H9 (cell line): ENCODE measurements at regions not wholly inside any gene's neighbourhood (a gene's known extent, or its start where the extent isn't known, plus 50 kb on each side); places are given as distances from the start of the nearest gene placed in this dataset.

Source experiments
- DNase-seq: peaks from one replicate; pipeline ENCODE4 v3.0.0-alpha.2; 2017
- H2AFZ ChIP-seq: one replicate; pipeline ENCODE4 v1.6.1; 2013; ENCODE audit warnings: mild to moderate bottlenecking, low read length, control low read depth, moderate library complexity
- H2AK5ac ChIP-seq: 2 replicates; pipeline ENCODE4 v1.6.1; 2013; ENCODE audit warnings: low read length, control low read depth, mixed read lengths; ENCODE audit not compliant: insufficient read length
- H2BK120ac ChIP-seq: one replicate; pipeline ENCODE4 v1.6.1; 2013; ENCODE audit warnings: low read depth, mild to moderate bottlenecking, low read length, control low read depth, inconsistent platforms; ENCODE audit not compliant: poor library complexity, severe bottlenecking
- H2BK12ac ChIP-seq: 2 replicates; pipeline ENCODE4 v1.6.1; 2013; ENCODE audit warnings: low read length, control low read depth, mixed read lengths, low read depth; ENCODE audit not compliant: insufficient read length
- H2BK15ac ChIP-seq: 2 replicates; pipeline ENCODE4 v1.6.1; 2013; ENCODE audit warnings: low read depth, low read length, control low read depth
- H2BK20ac ChIP-seq: one replicate; pipeline ENCODE4 v1.6.1; 2013; ENCODE audit warnings: low read depth, mild to moderate bottlenecking, low read length, control low read depth, inconsistent platforms; ENCODE audit not compliant: poor library complexity, severe bottlenecking
- H2BK5ac ChIP-seq: 2 replicates; pipeline ENCODE4 v1.6.1; 2013; ENCODE audit warnings: low read length, control low read depth, mixed read lengths; ENCODE audit not compliant: insufficient read length
- H3K14ac ChIP-seq: 2 replicates; pipeline ENCODE4 v1.6.1; 2013; ENCODE audit warnings: low read length, control low read depth; ENCODE audit not compliant: insufficient read depth
- H3K18ac ChIP-seq: 2 replicates; pipeline ENCODE4 v1.6.1; 2013; ENCODE audit warnings: low read depth, mild to moderate bottlenecking, mixed read lengths, low read length, control low read depth; ENCODE audit not compliant: insufficient read length
- H3K23ac ChIP-seq: 2 replicates; pipeline ENCODE4 v1.6.1; 2013; ENCODE audit warnings: low read length, control low read depth, mixed read lengths, low read depth; ENCODE audit not compliant: insufficient read length
- H3K23me2 ChIP-seq: 2 replicates; pipeline ENCODE4 v1.6.1; 2013; ENCODE audit warnings: low read depth, mild to moderate bottlenecking, mixed read lengths, low read length, control low read depth; ENCODE audit not compliant: insufficient read length, poor library complexity, severe bottlenecking
- H3K27ac ChIP-seq: 2 replicates; pipeline ENCODE4 v1.5.1; 2013; ENCODE audit warnings: low read length, control low read depth, mixed read lengths, low read depth; ENCODE audit not compliant: insufficient read length
- H3K27me3 ChIP-seq: 2 replicates; pipeline ENCODE4 v1.6.1; 2013; ENCODE audit warnings: low read length, control low read depth, inconsistent platforms; ENCODE audit not compliant: insufficient read depth
- H3K4ac ChIP-seq: 2 replicates; pipeline ENCODE4 v1.6.1; 2013; ENCODE audit warnings: low read depth, mild to moderate bottlenecking, control low read depth, inconsistent platforms, low read length, moderate library complexity
- H3K4me1 ChIP-seq: 2 replicates; pipeline ENCODE4 v1.6.1; 2013; ENCODE audit warnings: low read length, control low read depth, inconsistent platforms; ENCODE audit not compliant: insufficient read depth
- H3K4me2 ChIP-seq: 2 replicates; pipeline ENCODE4 v1.6.1; 2013; ENCODE audit warnings: low read length, control low read depth, mixed read lengths; ENCODE audit not compliant: insufficient read length, insufficient read depth
- H3K56ac ChIP-seq: 2 replicates; pipeline ENCODE4 v1.6.1; 2013; ENCODE audit warnings: low read depth, mild to moderate bottlenecking, mixed read lengths, low read length, control low read depth; ENCODE audit not compliant: insufficient read length
- H3K79me1 ChIP-seq: 2 replicates; pipeline ENCODE4 v1.6.1; 2013; ENCODE audit warnings: low read depth, mild to moderate bottlenecking, moderate library complexity, low read length, control low read depth, inconsistent platforms; ENCODE audit not compliant: insufficient read depth, poor library complexity, severe bottlenecking
- H3K79me2 ChIP-seq: 2 replicates; pipeline ENCODE4 v1.6.1; 2013; ENCODE audit warnings: low read length, control low read depth, inconsistent platforms; ENCODE audit not compliant: insufficient read depth
- H3K9ac ChIP-seq: 2 replicates; pipeline ENCODE4 v1.6.1; 2013; ENCODE audit warnings: low read length, control low read depth, mixed read lengths; ENCODE audit not compliant: insufficient read length; ENCODE audit errors: extremely low read depth
- H3K9me3 ChIP-seq: one replicate; pipeline ENCODE4 v1.6.1; 2013; ENCODE audit warnings: low read depth, low read length, inconsistent platforms; ENCODE audit not compliant: control insufficient read depth
- H3T11ph ChIP-seq: one replicate; pipeline ENCODE4 v1.6.1; 2013; ENCODE audit warnings: mild to moderate bottlenecking, low read length, control low read depth, inconsistent platforms
- H4K20me1 ChIP-seq: one replicate; pipeline ENCODE4 v1.6.1; 2013; ENCODE audit not compliant: control insufficient read depth, insufficient read length, insufficient read depth
- H4K5ac ChIP-seq: 2 replicates; pipeline ENCODE4 v1.6.1; 2013; ENCODE audit warnings: low read depth, mild to moderate bottlenecking, mixed read lengths, low read length, control low read depth; ENCODE audit not compliant: insufficient read length
- H4K8ac ChIP-seq: replicated peaks from 2 replicates; pipeline ENCODE4 v1.6.1; 2013; ENCODE audit warnings: low read length, control low read depth, mixed read lengths, low read depth; ENCODE audit not compliant: insufficient read length
- H4K91ac ChIP-seq: 2 replicates; pipeline ENCODE4 v1.6.1; 2013; ENCODE audit warnings: low read depth, mild to moderate bottlenecking, moderate library complexity, mixed read lengths, low read length, control low read depth; ENCODE audit not compliant: insufficient read length
- H3K27ac Mint-ChIP-seq, 3 experiments: 2 replicates in 2 of 3; 3 replicates in 1 of 3; pipeline ENCODE4 v1.8.0; 2020 to 2021; ENCODE audit warnings: mixed read lengths in 3 of 3, mild to moderate bottlenecking in 1 of 3, moderate library complexity in 1 of 3
- H3K27me3 Mint-ChIP-seq: 2 replicates; pipeline ENCODE4 v1.8.0; 2021; ENCODE audit warnings: low read depth, mild to moderate bottlenecking, moderate library complexity, mixed read lengths
- H3K36me3 Mint-ChIP-seq, 3 experiments: 2 replicates in 2 of 3; 3 replicates in 1 of 3; pipeline ENCODE4 v1.8.0; 2020 to 2021; ENCODE audit warnings: low read depth in 3 of 3, mixed read lengths in 3 of 3; ENCODE audit not compliant: insufficient read depth in 1 of 3
- H3K4me1 Mint-ChIP-seq, 2 experiments: 2 replicates each; pipeline ENCODE4 v1.8.0; 2020; ENCODE audit warnings: mixed read lengths in 2 of 2
- H3K4me3 Mint-ChIP-seq, 2 experiments: 2 replicates in 1 of 2; 3 replicates in 1 of 2; pipeline ENCODE4 v1.8.0; 2020 to 2021; ENCODE audit warnings: mild to moderate bottlenecking in 2 of 2, mixed read lengths in 2 of 2, moderate library complexity in 1 of 2
- H3K9me3 Mint-ChIP-seq, 2 experiments: 2 replicates in 1 of 2; 3 replicates in 1 of 2; pipeline ENCODE4 v1.8.0; 2020; ENCODE audit warnings: mild to moderate bottlenecking in 2 of 2, mixed read lengths in 2 of 2, moderate library complexity in 1 of 2
- CTCF ChIP-seq: fragments of 200-600 bp; sonication (generic); conservative IDR thresholded peaks from 3 replicates; pipeline ENCODE4 v1.8.0; 2021; ENCODE audit warnings: antibody characterized with exemption, mild to moderate bottlenecking
- WGBS: extraction: QIAGEN DNeasy Blood & Tissue Kit; methylation state at CpG from one replicate; pipeline ENCODE4 v1.1.7; 2013; ENCODE audit warnings: missing lambda C conversion rate, low lambda C conversion rate, mixed read lengths; ENCODE audit not compliant: insufficient read length; ENCODE audit errors: extremely low coverage; 5-methylcytosine and 5-hydroxymethylcytosine counted together

GRCh38 chr2:167855211-167855610 is 392.2 kb downstream of the STK39 start:
- H3K4ac ChIP-seq: no peak overlapping the region
- H3K23ac ChIP-seq: no peak overlapping the region
- no peaks in the 10 kb centered on the region for H3K79me1 ChIP-seq
- no peak overlapping the region for H2BK12ac ChIP-seq
- peaks cover 1% of the 10 kb centered on the region; the same call in 1 of the 2 replicates for H3K4me1 ChIP-seq
- peaks cover 0 to under 1% of the 10 kb centered on the region in 2 experiments; a peak in 3 of 5 replicates for H3K9me3 Mint-ChIP-seq
- no peaks in the 10 kb centered on the region for H4K20me1 ChIP-seq
- peaks cover 26 to 28% of the 10 kb centered on the region in 2 experiments for H3K4me1 Mint-ChIP-seq
- no peak overlapping the region for H2BK120ac ChIP-seq
- no peak overlapping the region for H3K18ac ChIP-seq
- no peak overlapping the region for H4K8ac ChIP-seq
- no peak for DNase-seq
- no peak overlapping the region for H2BK15ac ChIP-seq
- no peak overlapping the region for H3K4me3 Mint-ChIP-seq
- H2BK20ac ChIP-seq: no peak overlapping the region
- H3K4me2 ChIP-seq: no peak overlapping the region
- no peaks in the 10 kb centered on the region for H3K79me2 ChIP-seq
- no peaks in the 10 kb centered on the region for H3K27me3 ChIP-seq
- TF ChIP-seq CTCF: no peak
- H3K9me3 ChIP-seq: no peaks in the 10 kb centered on the region
- H4K91ac ChIP-seq: no peak overlapping the region
- WGBS: no CpG with 5 or more reads among the region's 2 CpGs
- H3K27ac Mint-ChIP-seq: no peak overlapping the region
- H2AFZ ChIP-seq: no peak overlapping the region
- no peaks in the 10 kb centered on the region for H3K27me3 Mint-ChIP-seq
- H3K14ac ChIP-seq: no peak overlapping the region
- no peak overlapping the region for H4K5ac ChIP-seq
- no peaks in the 10 kb centered on the region for H3K23me2 ChIP-seq
- H2AK5ac ChIP-seq: no peak overlapping the region
- no peak overlapping the region for H3K9ac ChIP-seq
- no peak overlapping the region for H3K27ac ChIP-seq
- H3T11ph ChIP-seq: no peak overlapping the region
- H3K56ac ChIP-seq: no peak overlapping the region
- peaks cover 0 to 4% (median 3%) of the 10 kb centered on the region in 3 experiments; a peak in 3 of 7 replicates for H3K36me3 Mint-ChIP-seq
- H2BK5ac ChIP-seq: no peak overlapping the region
